NCI-H1417 treated with DMSO at 0.1 percent for 48 hours (cell line): ENCODE measurements at regions not wholly inside any gene's neighbourhood (a gene's known extent, or its start where the extent isn't known, plus 50 kb on each side); places are given as distances from the start of the nearest gene placed in this dataset.

Experiments
- DNase-seq: peaks from one replicate; lab custom pipeline; 2025; lab: John Stamatoyannopoulos, UW

DNA sequence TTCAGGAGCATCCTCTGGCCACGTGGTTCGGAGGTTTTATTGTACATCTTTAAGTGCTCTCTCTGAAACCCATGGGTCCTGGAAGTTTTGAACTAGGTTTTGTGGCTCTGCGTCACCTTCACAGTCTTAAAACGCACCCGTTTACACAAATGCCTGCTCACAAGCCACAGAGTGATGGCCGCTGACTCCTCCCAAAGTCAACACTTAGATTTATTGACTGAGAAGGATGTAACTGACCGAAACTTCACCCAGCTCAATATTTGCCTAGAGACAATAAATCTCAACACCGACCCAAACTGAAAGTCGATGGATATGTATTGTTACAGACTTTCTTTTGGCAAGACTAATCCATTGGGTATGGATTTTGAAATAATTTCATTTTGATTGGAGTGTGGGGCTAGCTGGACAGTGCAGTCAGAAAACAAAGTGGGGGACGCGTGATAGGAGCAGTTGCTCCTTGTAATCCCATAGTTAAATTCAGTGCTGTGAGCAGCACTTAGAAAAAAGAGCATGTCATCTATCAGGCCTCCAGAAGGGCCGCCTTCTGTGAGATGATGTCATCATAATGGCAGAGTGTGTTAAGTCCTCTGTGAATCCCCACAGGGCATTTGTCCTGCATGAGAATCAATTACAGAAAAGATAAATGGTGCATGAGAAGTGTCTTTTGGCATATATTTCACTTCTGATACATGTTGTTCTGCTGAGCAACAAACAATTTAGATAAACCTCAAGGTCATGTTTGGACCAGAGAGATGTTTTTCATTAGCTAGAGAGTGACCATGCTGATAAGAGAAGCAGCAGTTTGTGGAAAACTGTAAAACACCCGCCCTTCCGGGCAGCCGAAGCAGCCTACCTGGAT, 183.7 kb downstream of the INO80D start:
- peak; percentile 82 for DNase-seq

DNA sequence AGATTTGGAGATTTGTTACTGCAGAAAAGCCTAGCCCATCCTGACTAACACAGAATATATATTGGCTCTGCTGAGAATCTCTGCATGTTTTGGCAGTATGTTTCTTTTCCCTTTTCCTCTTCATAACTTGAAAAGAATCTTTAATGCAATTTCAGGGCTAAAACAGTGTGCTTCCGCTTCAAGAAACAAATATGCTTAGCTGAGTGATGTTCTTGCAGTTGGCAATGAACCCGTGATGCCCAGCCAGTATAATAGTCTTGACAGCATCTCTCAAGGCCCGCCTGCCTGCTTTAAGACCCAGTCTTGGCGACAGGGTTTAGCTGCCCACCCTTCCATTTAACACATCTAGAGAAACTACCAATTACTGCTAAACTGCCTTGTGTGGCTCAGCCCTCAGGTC, 184.5 kb downstream of the INO80D start:
- DNase-seq, result no peak

DNA sequence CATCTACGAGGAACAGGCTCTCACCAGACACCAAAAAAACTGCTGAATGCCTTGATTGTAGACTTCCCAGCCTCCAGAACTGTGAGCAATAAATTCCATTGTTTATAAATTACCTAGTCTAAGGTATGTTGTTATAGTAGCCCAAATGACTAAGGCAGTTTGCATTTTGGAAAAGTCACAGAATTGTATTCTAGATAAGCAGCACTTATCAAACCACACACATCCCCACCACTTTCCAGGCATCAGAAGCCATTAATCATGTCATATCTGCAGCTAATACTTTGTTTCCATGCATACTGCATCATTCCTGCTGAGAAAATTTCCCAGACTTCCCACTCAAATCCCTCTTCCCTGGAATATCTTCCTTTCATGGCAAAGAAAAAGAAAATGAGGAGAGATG, 187.2 kb downstream of the INO80D start:
- DNase-seq, result no peak

DNA sequence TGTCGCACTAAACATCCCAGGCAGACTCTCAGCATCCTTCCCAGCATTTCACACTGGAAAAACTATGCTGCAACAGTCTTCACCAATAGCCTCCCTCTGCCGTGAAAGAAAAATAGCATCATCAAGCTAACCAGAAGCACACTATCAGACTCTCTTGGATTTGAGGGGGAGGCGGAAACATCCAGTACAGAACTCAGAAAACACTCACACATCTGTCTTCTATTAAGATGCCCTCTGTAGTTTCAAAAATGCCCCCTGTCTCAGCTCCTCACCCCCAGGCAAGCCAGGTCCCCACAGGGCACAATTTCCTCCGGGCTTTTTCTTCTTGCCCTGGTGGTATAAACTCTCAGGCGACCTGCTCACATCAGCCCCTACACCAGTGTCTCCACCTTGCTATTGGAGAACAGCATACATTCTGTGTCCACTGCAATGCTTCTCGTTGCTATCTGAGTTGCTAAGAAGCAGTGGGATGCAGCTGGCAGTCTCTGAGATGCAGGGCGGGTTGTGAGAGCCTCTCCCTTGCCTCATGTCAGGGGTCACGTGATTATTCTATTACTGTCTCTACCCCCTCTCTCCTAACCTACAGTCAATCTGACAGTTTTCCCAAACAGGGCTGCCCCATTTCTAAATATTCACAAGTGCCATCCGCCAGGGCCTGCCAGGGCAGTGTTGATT, 189.9 kb downstream of the INO80D start:
- no peak for DNase-seq

DNA sequence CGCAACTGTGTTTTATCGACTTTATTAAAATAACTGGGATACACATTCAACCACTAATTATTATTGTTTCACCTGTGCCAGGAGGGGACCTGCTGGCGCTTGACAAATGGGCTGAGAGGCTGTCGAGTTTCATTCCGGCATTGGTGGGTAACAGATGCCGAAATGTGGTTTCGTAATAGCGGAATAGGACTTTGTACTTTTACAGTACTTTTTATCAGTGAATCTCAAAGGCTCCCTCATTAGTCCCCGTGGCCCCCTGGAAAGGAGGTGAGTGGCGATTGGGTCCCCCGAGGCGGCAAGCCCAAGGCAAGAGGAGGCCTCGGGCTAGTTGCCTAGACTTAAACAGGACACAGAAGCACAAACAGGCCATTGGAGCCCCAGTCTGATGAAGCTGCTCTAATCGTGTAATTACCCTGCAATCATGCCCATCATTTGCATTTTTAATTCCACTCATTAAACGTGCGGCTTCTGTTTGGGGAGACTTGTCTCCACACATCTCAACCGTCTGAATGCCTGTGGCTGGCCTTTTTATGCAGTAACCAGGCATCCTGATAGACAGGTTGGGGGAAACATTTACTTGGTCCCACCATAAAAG, 193.2 kb downstream of the INO80D start:
- DNase-seq, result no peak

DNA sequence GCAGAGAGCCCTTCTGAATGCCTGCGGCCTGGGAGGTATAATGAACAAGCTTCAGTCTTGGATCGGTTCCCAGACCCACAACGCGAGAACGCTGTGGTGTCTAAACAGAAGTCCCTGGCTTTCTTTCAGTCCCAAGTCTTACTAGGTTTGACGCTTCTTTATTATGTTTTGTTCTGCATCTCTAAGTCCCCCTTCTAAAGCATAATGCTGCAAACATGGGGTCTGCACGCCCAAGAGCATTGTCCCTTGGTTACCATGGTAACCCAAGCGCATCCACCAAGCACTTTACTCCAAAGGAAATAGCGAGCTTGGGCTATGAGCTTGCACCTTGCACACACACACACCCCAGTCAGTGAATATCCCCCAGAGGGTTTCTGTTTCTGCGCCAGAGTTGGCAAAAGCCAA, 193.7 kb downstream of the INO80D start:
- DNase-seq, result no peak

DNA sequence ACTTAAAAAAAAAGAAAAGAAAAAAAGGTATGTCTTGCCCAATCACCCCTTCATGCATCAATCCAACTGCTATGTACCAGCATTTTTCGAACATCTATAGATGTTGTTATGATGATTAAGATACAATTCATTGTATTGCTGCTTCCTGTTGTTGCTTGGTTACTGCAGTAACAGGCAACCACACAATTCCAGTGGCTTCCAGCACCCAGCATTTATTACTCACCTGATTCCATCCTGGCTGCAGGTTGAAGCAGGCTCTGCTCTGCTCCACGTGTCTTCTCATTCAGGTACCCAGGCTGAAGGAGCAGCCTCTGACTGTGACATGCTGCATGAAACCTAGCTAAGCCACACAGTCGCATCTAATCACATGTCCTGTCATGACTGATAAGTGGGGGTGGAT, 196.9 kb downstream of the INO80D start:
- no peak for DNase-seq

DNA sequence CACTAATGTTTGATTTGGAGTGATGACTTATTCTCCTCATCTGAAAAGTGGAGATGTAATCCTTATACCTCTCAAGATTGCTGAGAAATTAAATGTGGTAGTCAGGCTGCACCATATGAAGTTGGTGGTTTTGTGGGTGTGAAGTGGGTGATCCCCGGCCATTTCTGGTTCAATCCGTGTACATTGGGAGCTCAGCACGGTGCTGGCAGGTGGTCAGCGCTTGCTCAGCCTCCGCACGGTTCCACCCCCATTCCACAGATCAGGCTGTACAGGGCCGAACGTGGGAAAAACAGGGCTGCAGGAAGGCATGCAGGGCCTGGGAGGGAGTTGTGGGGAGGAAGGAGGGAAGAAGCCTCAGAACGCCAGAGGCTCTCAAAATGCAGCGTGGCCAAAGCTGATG, 198.3 kb downstream of the INO80D start:
- DNase-seq, result no peak

DNA sequence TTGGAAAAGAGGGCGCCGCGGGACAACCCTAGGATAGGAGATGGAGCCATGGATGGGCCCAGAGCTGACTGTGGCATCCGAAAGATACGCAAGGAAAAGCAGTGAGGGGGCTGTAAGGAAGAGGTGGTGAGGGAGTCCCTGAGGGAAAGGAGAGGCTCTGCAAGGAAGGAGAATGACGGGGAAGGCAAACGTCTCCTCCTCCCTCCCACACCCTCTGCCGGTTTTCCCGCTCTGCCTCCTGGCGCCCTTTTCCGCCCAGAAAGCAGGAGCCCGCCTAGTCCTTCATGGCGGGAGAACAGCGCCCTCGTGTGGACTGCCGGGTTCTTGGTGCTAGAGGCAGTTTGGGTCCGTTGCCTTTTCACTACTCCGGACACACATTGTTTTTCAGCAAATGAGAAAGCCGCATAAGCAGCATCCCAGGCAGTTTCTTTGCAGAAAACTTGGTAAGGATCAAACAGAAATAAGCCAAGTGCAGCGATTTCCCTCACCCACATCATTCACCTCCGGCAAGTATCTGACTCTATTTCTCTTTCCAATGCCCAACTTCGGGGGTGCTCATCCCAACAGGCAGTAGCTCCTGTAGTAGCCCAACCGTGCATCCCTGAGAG, 200.4 kb downstream of the INO80D start:
- no peak for DNase-seq

DNA sequence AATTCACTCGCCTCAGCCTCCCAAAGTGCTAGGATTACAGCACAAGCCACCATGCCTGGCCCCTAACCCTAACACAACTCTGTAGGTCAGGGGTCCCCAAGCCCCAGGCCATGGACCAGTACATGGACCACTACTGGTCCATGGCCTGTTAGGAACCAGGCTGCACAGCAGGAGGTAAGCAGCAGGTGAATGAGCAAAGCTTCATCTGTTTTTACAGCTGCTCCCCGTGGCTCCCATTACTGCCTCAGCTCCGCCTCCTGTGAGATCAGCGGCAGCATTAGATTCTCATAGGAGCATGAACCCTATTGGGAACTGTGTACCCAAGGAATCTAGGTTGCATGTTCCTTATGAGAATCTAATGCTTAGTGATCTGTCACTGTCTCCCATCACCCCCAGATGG, 201.7 kb downstream of the NRP2 start:
- DNase-seq, result no peak

DNA sequence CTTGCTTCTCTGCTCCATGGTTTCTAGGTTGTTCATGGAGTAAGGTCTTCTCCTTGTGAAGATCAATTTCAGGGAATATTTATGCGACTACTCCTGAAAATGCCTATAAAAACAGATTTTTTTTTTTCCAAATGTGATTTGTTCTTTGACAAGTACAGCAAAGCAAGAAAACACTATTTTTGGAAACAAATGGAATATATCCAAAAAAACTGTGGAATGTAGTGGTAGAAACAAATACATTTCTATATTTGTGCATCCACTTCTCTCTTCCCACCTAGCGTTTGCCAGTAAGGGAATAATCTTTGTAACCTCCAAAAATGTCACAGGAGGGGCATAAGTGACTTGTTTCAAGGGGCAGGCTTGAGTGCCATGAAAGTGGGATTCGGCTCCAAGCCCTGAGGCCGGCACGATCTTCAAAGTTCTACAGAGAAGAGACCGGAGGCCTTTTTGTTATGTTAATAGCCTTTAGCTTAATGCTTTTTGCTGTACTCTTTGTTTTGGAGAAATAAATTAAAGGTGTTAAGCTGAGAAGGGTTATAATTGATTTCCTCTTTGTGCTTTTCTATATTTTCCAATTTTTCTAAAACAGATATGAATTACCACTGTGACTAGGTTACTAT, 200.6 kb downstream of the NRP2 start:
- DNase-seq, result no peak

DNA sequence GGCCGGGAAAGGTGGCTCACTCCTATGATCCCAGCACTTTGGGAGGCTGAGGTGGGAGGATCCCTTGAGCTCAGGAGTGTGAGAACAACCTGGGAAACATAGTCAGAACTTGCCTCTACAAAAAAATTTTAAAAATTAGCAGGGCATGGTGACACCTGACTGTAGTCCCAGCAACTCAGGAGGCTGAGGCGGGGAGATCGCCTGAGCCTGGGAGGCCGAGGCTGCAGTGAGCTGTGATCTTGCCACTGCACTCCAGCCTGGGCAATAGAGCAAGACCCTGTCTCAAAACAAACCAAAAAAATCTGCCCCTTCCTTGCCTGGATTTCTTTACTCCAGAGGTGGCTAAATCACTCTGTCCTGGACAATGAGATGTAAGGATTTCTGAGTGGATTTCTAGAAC, 197.7 kb downstream of the NRP2 start:
- no peak for DNase-seq

DNA sequence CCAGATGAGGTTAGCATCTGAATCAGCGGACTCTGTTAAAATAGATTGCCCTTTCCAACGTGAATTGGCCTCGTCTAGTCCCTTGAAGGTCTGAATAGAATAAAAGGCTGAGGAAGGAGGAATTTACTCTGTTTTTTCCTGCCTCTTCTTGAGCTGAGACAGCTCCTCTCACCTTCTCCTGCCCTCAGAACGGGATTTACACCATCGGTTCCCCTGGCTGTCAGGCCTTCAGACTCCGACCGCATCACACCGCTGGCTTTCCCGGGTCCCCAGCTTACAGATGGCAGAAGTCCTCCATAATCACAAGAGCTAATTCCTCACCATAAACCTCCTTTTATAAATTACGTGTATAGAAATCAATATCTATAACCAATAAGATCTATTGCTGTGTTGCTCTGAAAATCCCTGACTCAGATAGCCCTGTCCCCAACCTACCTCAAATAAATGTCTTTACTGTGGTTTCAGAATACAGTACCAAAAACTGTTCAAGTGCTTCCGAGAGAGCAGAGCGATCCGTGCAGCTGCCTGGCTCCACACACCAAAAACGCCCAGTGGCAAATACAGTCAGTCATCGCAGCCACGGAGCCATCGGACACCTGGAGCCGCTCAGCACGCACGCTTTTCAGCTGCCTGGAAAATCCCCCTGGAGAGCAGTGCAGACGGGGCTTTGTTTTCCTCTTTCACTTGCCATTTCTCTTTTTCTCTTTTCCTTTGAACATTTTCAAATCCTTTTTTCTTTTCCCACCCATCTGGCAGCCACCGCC, 196.9 kb downstream of the NRP2 start:
- DNase-seq, result no peak

DNA sequence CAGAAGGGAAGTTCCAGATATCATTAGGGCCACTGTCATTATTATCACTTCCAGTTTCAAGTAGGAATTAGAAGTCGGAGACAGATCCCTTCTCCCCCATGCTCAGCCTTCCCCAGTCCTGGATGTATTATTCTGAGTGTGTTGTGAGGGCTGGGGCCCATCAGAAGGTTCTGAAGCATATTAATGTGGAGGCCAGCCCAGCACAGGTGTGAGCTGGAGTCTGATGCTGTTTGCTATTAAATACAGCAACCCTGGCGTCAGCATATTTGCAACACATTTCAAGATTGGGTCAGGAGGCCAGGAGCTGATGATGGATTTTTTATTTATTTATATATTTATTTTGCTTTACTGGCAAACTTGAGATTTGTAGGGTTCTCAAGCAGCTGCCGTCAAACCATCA, 195.2 kb downstream of the NRP2 start:
- no peak for DNase-seq

DNA sequence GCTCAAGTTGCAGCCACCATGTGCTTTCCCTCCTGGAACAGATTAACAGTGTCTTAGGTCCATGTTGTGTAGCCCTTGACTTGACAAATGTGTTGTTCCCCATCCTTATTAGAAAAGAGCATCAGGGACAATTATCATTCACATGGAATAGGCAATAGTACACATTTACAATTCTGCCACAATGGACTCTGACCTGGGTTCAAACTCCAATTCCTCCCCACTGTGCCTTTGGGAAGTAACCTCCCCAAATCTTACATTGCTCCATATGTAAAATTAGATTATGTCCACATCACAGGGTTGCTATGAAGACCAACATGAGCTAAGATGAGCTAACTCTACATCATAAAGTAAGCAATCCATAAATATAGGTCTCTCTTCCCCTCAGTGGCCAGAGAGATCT, 193.8 kb downstream of the NRP2 start:
- DNase-seq, result no peak

DNA sequence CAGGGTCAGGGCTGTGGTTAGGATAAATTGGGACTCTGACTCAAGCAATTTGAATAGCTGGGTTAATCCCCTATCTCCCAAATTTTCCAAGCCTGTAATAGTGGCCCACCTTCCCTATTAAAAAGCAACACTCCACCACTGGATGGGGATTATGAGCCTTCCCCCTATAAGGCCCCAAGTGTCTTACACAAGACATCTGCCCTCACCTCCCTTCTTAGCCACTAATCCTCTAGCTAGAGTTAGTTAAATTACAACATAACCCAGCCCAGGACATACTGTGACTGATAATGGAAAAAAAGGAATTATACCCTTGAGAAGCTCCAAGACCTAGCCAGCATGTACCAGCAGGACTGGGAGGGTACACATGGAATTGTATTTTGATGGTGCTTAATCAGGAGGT, 190.4 kb downstream of the NRP2 start:
- DNase-seq, result no peak

DNA sequence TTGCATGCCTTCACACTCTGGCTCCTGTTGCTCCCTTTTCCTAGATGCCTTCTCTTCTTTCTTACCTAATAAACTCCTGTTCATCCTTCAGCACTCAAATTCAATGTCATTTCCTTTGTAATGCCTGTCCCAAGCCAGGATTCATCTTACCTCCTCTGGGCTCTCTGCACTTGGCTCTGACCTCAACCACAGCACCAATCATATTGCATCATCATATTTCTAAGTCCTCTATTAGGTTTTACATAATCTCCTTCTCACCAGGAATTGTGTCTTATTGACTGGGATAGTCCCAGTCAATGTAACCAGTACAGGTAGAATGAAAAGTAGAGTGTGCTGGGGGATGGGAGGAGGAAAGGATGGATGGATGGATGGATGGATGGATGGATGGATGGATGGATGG, 187.1 kb downstream of the NRP2 start:
- no peak for DNase-seq

DNA sequence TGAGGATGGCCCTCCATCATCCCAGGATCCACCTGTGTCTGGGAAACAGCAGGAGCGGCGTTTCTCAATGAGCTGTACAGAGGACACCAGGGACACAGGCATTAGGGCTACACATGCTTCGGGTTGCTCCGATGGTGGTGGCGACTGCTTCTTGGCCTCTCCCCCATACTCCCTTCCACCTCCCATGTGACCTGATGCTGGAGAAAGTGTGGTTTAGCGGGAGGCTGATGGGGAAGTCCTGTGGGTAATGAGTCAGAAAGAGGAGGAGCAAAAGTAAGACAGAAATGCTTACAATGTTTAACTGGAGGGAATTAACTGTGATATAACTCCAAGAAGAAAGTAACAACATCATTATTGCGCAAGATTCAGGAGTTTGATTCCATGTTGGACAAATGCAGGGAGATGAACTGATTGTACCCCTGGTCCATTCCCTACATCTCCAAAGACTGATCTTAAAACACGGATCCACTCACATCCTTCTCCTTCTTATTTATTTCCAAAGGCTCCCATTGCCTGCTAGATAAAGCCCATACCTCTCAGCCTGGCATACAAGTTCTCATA, 186.6 kb downstream of the NRP2 start:
- DNase-seq, result no peak

DNA sequence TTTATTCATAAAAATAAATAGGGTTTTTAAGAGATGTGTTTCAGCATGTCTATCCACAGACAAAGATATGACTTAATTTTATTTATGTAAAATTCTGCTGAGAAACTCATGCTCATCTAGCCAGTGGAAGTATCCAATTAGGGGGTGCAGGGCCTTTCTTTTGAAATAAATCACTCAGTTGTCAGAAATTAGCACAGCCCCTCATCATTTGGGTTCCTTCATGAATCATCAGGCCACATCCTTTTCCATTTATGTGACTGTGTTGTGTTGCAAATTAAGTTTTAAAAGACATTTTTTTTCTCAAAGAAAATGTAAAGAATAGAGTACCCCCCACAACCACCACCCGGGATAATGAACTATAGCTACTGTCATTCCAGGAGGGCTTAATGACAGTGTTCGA, 185.8 kb downstream of the NRP2 start:
- no peak for DNase-seq

DNA sequence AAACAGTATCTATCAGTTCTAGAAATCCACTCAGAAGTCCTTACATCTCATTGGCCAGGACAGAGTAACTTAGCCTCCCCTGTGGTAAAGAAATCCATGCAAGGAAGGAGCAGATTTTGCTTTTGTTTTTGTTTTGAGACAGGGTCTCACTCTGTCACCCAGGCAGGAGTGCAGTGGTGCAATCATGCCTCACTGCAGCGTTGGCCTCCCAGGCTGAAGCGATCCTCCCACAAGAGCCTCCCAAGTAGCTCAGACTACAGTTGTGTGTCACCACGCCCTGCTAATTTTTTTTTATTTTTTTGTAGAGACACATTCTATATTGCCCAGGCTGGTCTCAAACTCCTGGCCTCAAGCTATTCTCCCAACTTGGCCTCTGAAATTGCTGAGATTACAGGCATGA, 185.1 kb downstream of the NRP2 start:
- DNase-seq, result no peak

DNA sequence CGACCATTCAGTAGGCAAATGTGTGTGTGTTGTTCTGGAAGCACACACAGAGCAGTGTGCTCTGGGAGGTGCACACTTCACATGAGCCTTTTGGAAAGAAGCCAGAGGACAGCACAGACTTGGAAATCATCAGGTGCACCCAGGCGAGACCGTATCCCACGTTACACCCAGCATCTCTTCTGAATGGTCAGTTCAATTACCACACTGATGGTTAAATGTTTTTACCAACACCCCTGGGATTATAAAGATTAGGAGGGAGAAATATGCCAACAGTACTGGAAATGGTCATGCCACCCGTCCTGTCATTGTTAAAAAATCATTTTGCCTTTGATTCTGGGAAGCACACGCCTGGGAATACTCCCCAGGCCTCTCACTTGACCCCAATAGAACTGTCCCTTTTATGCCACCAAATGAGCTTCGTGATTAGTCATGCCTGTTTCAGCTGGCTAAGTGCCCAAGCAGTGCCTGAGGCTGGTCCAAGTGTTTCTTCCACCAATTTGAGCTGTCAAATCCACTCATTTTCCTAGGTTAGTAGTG, 183.7 kb downstream of the NRP2 start:
- DNase-seq, result peak; percentile 46
